Endodermal cell (in vitro differentiated cells): ENCODE measurements at regions not wholly inside any gene's neighbourhood (a gene's known extent, or its start where the extent isn't known, plus 50 kb on each side); places are given as distances from the start of the nearest gene placed in this dataset.

Experiments
- DNase-seq: peaks from one replicate; pipeline ENCODE4 v3.0.0-alpha.2; 2017
- H3K27ac ChIP-seq: 2 replicates; pipeline ENCODE4 v1.5.1; 2013; ENCODE audit warnings: mild to moderate bottlenecking, low read depth, low read length, moderate library complexity
- H3K27me3 ChIP-seq: 2 replicates; pipeline ENCODE4 v1.6.1; 2013; ENCODE audit warnings: mild to moderate bottlenecking, low read length, moderate library complexity; ENCODE audit not compliant: insufficient read depth, control insufficient read depth, poor library complexity, severe bottlenecking
- H3K36me3 ChIP-seq: 2 replicates; pipeline ENCODE4 v1.7.0; 2013; ENCODE audit warnings: mild to moderate bottlenecking, low read length, moderate library complexity; ENCODE audit not compliant: control insufficient read depth, insufficient read depth
- H3K4me1 ChIP-seq: one replicate; pipeline ENCODE4 v1.7.0; 2013; ENCODE audit warnings: low read length; ENCODE audit not compliant: control insufficient read depth, insufficient read depth
- H3K4me3 ChIP-seq: 2 replicates; pipeline ENCODE4 v1.5.1; 2013; ENCODE audit warnings: mild to moderate bottlenecking, low read length, moderate library complexity
- H3K9ac ChIP-seq: 2 replicates; pipeline ENCODE4 v1.6.1; 2013; ENCODE audit warnings: mild to moderate bottlenecking, low read length, moderate library complexity; ENCODE audit not compliant: poor library complexity, severe bottlenecking; ENCODE audit errors: extremely low read depth
- H3K9me3 ChIP-seq: 2 replicates; pipeline ENCODE4 v1.6.1; 2013; ENCODE audit warnings: mild to moderate bottlenecking, low read length, moderate library complexity; ENCODE audit not compliant: control insufficient read depth
- H3K27ac Mint-ChIP-seq: 2 replicates; pipeline ENCODE4 v1.8.0; 2020; ENCODE audit warnings: mixed read lengths
- H3K27me3 Mint-ChIP-seq: 2 replicates; pipeline ENCODE4 v1.8.0; 2021; ENCODE audit warnings: mild to moderate bottlenecking, mixed read lengths; ENCODE audit not compliant: insufficient read depth
- H3K36me3 Mint-ChIP-seq: 2 replicates; pipeline ENCODE4 v1.8.0; 2020; ENCODE audit warnings: low read depth, mixed read lengths
- H3K4me1 Mint-ChIP-seq: 2 replicates; pipeline ENCODE4 v1.8.0; 2020; ENCODE audit warnings: mixed read lengths
- H3K4me3 Mint-ChIP-seq: 2 replicates; pipeline ENCODE4 v1.8.0; 2020; ENCODE audit warnings: mild to moderate bottlenecking, moderate library complexity, mixed read lengths
- H3K9me3 Mint-ChIP-seq: 2 replicates; pipeline ENCODE4 v1.8.0; 2020; ENCODE audit warnings: mild to moderate bottlenecking, mixed read lengths
- CTCF ChIP-seq: fragments of 200-600 bp; sonication (generic); conservative IDR thresholded peaks from 2 replicates; pipeline ENCODE4 v1.5.0; 2021; ENCODE audit warnings: antibody characterized with exemption, mild to moderate bottlenecking
- WGBS, 2 experiments: methylation state at CpG; one replicate each; pipeline versions ENCODE4 v1.1.5 to v1.1.7; 2013; ENCODE audit warnings: missing lambda C conversion rate in 2 of 2, mixed read lengths in 1 of 2; ENCODE audit not compliant: insufficient coverage in 1 of 2, insufficient read length in 1 of 2; 5-methylcytosine and 5-hydroxymethylcytosine counted together

DNA sequence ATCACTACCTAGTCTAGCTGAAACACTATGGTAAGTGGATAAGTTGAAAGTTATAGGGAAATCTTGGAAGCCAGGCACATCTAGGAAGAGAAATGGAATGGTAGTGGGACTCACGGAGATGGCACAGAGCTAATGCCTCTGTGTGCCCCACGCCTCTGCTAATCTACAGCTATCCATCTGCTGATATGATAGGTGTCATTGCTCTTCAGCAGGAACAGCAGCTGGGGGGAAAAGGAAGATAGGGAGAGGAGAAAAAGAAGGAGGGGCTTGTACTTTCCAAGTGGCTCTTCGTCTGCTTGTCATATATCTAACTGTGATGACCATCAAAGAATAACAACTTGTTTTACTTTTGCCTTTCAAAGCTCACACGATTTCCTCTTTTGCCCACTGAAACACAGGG lies 1199.1 kb upstream of the SORCS1 start:
- Mint-ChIP-seq H3K27me3 (no peaks in the 10 kb centered on the region), H3K9me3 (no peaks in the 10 kb centered on the region), H3K4me1 (no peaks in the 10 kb centered on the region), H3K36me3 (no peaks in the 10 kb centered on the region), H3K4me3 (no peak overlapping the region), H3K27ac (no peak overlapping the region)
- Histone ChIP-seq H3K36me3 (no peaks in the 10 kb centered on the region), H3K9me3 (peaks cover 4% of the 10 kb centered on the region), H3K27me3 (no peaks in the 10 kb centered on the region), H3K4me1 (no peaks in the 10 kb centered on the region), H3K27ac (no peak overlapping the region), H3K9ac (no peak overlapping the region), H3K4me3 (no peak overlapping the region)
- DNase-seq: no peak
- WGBS, 2 experiments: 73% methylated on average over 4 of the region's 4 CpGs; no CpG with 5 or more reads in 1 of the 2 experiments
- TF ChIP-seq CTCF: no peak

DNA sequence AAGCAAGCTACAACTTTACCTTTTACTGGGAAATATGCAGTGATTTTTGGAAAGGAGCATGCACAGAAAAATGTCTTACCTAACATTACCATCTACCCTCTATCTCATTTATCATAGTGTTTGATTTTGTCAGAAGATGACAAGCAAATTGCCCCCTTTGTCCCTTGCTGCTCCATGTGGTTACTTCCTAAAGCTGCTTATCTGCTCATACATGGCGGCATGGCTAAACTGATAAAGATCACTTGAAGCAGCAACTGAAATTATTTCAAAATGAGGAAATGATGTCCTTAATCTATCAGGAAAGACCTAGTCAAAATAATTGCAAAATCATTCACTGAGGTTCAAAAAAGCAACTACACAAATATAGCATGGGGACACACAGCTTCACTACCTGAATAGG lies 1198.5 kb upstream of the SORCS1 start:
- Mint-ChIP-seq H3K27ac (no peak overlapping the region), H3K27me3 (no peaks in the 10 kb centered on the region), H3K36me3 (no peaks in the 10 kb centered on the region), H3K9me3 (no peaks in the 10 kb centered on the region), H3K4me1 (no peaks in the 10 kb centered on the region), H3K4me3 (no peak overlapping the region)
- H3K27ac ChIP-seq: no peak overlapping the region
- no peak for DNase-seq
- no peak for TF ChIP-seq CTCF
- H3K4me1 ChIP-seq: no peaks in the 10 kb centered on the region
- H3K27me3 ChIP-seq: no peaks in the 10 kb centered on the region
- 86% methylated on average over 1 of the region's 1 CpG; no CpG with 5 or more reads in 1 of the 2 experiments for WGBS, 2 experiments
- no peaks in the 10 kb centered on the region for H3K36me3 ChIP-seq
- peaks cover 4% of the 10 kb centered on the region for H3K9me3 ChIP-seq
- H3K4me3 ChIP-seq: no peak overlapping the region
- H3K9ac ChIP-seq: no peak overlapping the region

GRCh38 chr10:108362296-108362695 lies 1197.8 kb upstream of the SORCS1 start:
- H3K36me3 Mint-ChIP-seq: no peaks in the 10 kb centered on the region
- no peaks in the 10 kb centered on the region for H3K36me3 ChIP-seq
- H3K27ac Mint-ChIP-seq: no peak overlapping the region
- H3K9me3 ChIP-seq: peaks cover 4% of the 10 kb centered on the region
- WGBS, 2 experiments: 65 to 100% methylated on average over 1 to 2 of the region's 2 CpGs
- no peak overlapping the region for H3K4me3 ChIP-seq
- no peaks in the 10 kb centered on the region for H3K27me3 Mint-ChIP-seq
- TF ChIP-seq CTCF: no peak
- H3K9me3 Mint-ChIP-seq: no peaks in the 10 kb centered on the region
- H3K4me1 ChIP-seq: no peaks in the 10 kb centered on the region
- no peaks in the 10 kb centered on the region for H3K27me3 ChIP-seq
- no peak for DNase-seq
- H3K27ac ChIP-seq: no peak overlapping the region
- no peaks in the 10 kb centered on the region for H3K4me1 Mint-ChIP-seq
- no peak overlapping the region for H3K9ac ChIP-seq
- H3K4me3 Mint-ChIP-seq: no peak overlapping the region
